Omental fat pad (tissue), 3 donors: ENCODE measurements at regions not wholly inside any gene's neighbourhood (a gene's known extent, or its start where the extent isn't known, plus 50 kb on each side); places are given as distances from the start of the nearest gene placed in this dataset.

Source experiments
- ATAC-seq: fragments of 150-250 bp; one replicate; pipeline ENCODE4 v1.9.1; 2016; ENCODE audit warnings: mild to moderate bottlenecking, moderate library complexity; ENCODE audit not compliant: low FRiP score
- DNase-seq: peaks from one replicate; pipeline ENCODE4 v3.0.0-alpha.2; 2019; ENCODE audit warnings: low spot score
- TF ChIP-seq, protein P1 (sequence below), 3 donors: fragments of 450-650 bp; IDR thresholded peaks; one replicate each; pipeline ENCODE4 v1.5.1; 2016 to 2017; ENCODE audit warnings: antibody characterized with exemption in 3 of 3, mild to moderate bottlenecking in 3 of 3, moderate library complexity in 2 of 3

- ATAC-seq = no peak
- TF ChIP-seq, protein P1, sequence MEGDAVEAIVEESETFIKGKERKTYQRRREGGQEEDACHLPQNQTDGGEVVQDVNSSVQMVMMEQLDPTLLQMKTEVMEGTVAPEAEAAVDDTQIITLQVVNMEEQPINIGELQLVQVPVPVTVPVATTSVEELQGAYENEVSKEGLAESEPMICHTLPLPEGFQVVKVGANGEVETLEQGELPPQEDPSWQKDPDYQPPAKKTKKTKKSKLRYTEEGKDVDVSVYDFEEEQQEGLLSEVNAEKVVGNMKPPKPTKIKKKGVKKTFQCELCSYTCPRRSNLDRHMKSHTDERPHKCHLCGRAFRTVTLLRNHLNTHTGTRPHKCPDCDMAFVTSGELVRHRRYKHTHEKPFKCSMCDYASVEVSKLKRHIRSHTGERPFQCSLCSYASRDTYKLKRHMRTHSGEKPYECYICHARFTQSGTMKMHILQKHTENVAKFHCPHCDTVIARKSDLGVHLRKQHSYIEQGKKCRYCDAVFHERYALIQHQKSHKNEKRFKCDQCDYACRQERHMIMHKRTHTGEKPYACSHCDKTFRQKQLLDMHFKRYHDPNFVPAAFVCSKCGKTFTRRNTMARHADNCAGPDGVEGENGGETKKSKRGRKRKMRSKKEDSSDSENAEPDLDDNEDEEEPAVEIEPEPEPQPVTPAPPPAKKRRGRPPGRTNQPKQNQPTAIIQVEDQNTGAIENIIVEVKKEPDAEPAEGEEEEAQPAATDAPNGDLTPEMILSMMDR (IDR thresholded peaks at IDR 0.05) = no peak
- no peak for DNase-seq
Measured at GRCh38 chr20:40956542-40957264, 71.9 kb upstream of the TOP1 start.

DNA sequence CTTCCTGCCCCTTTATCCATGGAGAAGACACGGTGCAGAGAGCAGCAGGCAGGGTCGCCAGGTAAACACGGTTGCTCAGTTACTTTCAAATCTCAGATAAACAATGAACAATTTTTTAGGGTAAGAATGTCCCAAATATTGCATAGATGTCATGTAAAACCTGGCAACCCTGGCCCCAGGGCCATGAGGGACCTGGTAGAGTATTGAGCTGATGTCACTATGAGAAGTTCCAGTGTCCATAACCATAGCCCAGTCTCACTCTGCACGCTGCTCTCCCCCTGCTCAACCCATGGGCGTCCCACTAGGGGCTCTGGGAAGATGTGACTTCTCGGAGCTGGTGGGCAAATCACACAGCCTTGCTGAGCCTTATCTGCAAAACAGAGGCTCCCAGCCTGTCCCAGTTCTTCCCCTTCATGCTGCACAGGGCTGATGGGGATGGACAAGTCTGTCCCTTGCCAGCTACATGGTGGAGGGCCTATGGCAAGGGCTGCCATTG lies 71.3 kb upstream of the TOP1 start:
- no peak for ATAC-seq
- TF ChIP-seq, protein P1 (IDR thresholded peaks at IDR 0.05) = no peak
- no peak for DNase-seq

DNA sequence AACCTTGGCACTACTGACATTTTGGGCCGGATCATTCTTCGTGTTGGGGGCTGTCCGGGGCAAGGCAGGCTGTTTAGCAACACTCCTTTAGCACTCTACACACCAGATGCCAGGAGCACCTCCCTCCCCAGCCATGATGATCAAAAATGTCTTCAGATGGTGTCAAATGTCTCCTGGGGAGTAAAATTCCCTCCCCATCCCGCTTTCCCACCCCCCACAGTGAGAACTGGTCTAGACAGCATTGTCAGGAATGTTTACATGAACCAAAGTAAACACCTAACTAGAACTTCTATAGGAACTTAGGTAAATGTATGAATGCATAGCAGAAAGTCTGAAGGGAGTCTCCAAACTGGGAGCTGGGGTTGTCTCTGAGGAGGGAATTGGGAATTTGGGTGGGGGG lies 70.0 kb upstream of the TOP1 start:
- TF ChIP-seq, protein P1 (IDR thresholded peaks at IDR 0.05) = no peak
- ATAC-seq = no peak
- DNase-seq = no peak

GRCh38 chr20:40959325-40960092 lies 69.1 kb upstream of the TOP1 start:
- TF ChIP-seq, protein P1 (IDR thresholded peaks at IDR 0.05) = no peak
- DNase-seq (no peak), ATAC-seq (no peak)

DNA sequence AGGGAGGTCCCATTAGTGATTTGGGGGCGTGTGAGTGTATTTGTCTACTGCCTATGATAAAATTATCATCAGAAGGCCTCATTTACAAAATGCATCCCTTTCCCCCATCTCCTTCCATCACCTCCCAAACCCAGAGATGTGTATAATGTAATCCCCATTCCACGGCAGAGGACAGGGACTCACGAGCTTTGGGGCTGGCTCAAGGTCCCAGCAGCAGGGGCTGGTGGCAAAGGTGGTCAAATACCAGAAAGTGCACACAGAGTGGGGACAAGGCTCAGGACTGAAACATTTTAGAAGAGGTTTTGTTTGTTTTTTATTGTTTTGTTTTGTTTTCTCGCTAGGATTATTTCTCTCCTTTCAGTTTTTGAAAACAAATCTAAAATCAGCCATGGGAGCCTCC lies 68.5 kb upstream of the TOP1 start:
- no peak for DNase-seq
- TF ChIP-seq, protein P1 (IDR thresholded peaks at IDR 0.05) = no peak
- ATAC-seq = no peak

GRCh38 chr20:40960521-40960956 lies 68.1 kb upstream of the TOP1 start:
- ATAC-seq = peak; percentile 16
- no peak for DNase-seq
- TF ChIP-seq, protein P1 (IDR thresholded peaks at IDR 0.05) = no peak
